ENCODE measurements at regions not wholly inside any gene's neighbourhood (a gene's known extent, or its start where the extent isn't known, plus 50 kb on each side); places are given as distances from the start of the nearest gene placed in this dataset.

- TF ChIP-seq CTCF (IDR thresholded peaks at IDR 0.05), result no peak
- no peak for TF ChIP-seq POLR2AphosphoS5 (IDR thresholded peaks at IDR 0.05)
Measured at GRCh38 chr20:4597215-4597614, 89.0 kb upstream of the PRNP start.
